Body of pancreas (tissue), 4 donors: ENCODE measurements at regions not wholly inside any gene's neighbourhood (a gene's known extent, or its start where the extent isn't known, plus 50 kb on each side); places are given as distances from the start of the nearest gene placed in this dataset.

Experiments
- POLR2A ChIP-seq, 3 donors: fragments of 450-650 bp; IDR thresholded peaks; one replicate each; pipeline ENCODE4 v1.6.1; 2016; ENCODE audit warnings: antibody characterized with exemption in 3 of 3, mild to moderate bottlenecking in 2 of 3
- TF ChIP-seq, protein P1 (sequence below), 7 experiments: fragments of 450-650 bp in 4 of 7; fragments of 200-600 bp in 3 of 7; sonication (generic) in 3 of 7; IDR thresholded peaks; one replicate each; pipeline ENCODE4 v1.5.1; 2016 to 2019; ENCODE audit warnings: antibody characterized with exemption in 7 of 7

DNA sequence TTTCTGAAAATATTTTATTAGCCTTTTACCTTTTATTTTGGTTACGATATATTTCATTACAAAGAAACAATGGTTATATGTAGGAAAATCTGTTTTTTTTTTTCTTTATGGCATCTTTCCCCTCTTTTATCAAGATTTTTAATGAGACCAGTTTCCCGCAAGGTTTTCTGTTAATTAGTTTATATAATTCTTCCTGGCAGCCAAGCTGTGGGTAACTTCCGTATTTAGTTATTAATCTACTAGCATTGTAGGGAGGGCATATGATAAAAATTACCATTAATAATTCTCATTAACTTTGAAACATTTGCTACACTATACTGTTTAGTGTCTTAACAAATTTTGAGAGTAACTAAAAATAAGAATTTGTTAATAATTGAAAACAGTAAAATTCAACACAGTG lies 181.1 kb upstream of the GPRIN3 start:
- TF ChIP-seq POLR2A (IDR thresholded peaks at IDR 0.05) = no peak
- TF ChIP-seq, protein P1, sequence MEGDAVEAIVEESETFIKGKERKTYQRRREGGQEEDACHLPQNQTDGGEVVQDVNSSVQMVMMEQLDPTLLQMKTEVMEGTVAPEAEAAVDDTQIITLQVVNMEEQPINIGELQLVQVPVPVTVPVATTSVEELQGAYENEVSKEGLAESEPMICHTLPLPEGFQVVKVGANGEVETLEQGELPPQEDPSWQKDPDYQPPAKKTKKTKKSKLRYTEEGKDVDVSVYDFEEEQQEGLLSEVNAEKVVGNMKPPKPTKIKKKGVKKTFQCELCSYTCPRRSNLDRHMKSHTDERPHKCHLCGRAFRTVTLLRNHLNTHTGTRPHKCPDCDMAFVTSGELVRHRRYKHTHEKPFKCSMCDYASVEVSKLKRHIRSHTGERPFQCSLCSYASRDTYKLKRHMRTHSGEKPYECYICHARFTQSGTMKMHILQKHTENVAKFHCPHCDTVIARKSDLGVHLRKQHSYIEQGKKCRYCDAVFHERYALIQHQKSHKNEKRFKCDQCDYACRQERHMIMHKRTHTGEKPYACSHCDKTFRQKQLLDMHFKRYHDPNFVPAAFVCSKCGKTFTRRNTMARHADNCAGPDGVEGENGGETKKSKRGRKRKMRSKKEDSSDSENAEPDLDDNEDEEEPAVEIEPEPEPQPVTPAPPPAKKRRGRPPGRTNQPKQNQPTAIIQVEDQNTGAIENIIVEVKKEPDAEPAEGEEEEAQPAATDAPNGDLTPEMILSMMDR (IDR thresholded peaks at IDR 0.05) = no peak
